Stimulated activated CD8-positive, alpha-beta memory T cell treated with anti-CD3 and anti-CD28 coated beads, Interleukin-7, amount 100 ng/mL, for 24 hours (primary cell): ENCODE measurements at regions not wholly inside any gene's neighbourhood (a gene's known extent, or its start where the extent isn't known, plus 50 kb on each side); places are given as distances from the start of the nearest gene placed in this dataset.

Experiments used
- DNase-seq: peaks from one replicate; pipeline ENCODE4 v3.0.0-alpha.2; 2020; ENCODE audit warnings: low read depth

DNA sequence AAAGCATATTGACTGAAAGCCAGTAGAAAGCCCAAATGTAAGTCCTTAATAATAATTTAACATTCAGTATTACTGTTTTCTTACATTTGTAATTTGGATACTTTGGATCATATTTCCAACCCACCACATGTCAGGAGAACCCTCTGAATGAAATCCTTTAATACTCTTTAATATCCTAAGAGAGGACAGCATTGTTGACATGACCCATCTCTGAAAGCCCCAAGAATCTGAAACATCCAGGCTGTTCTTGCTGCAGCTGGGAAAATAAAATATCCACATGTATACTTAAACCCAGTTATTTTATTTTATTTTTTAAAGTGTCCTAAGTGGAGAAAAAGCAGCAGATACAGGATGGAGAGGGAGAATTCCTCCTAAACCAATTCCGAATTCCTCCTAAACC is 130.8 kb upstream of the RIPOR2 start:
- no peak for DNase-seq

DNA sequence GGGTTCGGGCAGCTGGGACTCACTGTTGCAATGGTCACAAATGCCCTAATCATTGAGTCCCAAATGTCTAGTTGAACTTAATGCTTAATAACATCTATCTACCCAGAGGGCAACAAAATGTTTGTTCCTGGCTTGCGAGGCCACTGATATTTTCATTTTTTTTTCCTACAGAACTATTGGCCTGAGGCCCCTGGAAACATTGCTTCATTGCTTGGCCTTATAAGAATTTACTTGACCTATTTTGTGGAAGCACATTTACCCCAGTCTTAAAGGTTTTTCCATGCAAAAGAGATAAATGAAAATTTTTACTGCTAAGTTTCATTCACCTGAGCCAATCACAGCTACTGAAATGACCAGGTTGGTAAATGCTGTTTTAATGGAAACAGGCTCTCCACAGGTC is 133.1 kb upstream of the RIPOR2 start:
- no peak for DNase-seq

DNA sequence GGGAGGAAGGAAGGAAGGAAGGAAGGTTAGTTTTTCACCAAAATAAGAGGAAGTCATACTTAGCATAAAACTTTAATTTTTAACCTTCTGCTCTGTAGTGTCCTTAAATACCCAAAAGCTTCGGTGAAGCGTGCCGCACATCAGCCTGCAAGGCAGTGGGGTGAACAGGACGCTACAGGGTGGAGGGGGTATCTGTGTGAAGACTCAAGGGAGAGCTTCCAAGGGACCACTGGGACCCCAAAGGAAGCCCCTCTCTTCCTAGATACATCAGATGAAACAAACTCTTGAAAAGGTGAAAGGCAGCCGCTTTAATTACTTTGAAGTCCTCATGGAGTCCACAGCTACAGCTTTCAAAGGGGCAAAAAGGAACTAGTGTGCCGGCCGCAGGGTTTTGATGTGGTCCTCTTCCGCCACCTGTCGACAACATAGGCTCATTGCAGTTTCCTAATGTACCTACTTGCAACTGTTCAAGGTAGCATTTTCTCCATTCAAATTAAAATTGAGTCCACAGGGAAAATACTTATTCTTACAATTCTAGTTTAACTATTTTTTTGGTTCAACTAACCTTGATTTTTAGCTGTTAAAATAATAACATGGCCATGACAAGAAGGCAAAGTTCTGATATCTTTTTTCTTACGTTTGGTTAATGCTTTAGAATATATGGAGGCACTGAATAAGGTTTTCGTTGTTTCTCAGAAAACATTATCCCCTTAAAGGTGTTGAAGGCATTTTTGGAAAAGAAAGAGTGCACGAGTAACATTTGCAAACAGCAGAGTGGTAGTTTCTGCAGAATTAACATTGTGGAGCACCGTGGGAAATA is 135.0 kb upstream of the RIPOR2 start:
- peak; percentile 43 for DNase-seq

DNA sequence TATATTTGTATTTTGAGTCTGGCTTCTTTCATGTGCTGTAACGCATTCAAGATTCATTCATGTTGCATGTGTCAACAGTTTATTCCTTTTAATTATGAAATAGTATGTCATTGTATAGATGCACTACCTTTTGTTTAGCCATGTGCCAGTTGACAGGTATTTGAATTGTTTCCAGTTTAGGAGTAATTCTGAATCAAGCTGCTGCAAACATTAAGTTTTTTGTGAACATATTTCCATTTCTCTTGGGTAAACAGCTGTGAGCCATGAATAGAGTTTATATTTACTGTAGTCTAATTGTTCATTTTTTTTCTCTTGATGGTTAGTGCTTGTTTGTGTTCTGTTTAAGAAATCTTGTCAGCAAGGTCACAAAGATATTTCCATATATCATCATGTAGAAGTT is 142.4 kb upstream of the RIPOR2 start:
- no peak for DNase-seq

DNA sequence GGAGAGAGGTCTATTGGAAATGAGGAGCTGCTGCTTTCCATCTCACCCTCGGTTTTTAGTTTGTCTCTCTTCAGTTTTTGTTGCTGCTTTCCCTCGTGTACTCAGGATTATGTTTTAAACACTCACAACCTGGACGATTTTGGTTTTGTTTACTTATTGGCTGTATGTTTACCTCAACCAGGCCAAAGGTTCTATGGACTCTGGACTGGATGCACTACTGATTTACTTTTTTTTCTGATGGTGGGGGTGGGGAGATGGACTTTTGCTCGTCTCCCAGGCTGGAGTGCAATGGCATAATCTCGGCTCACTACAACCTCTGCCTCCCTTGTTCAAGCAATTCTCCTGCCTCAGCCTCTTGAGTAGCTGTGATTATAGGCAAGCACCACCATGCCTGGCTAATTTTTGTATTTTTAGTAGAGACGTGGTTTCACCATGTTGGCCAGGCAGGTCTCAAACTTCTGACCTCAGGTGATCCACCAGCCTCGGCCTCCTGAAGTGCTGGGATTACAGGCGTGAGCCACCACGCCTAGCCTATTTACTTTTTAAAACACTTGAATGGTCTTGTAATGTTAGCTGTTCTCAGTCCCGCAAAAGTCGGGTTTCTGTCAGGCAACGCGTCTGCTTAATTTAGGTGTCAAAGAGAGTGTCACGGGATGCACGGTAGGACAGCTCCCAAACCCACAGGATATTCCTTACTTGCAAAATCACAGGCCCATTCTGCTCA is 148.2 kb upstream of the RIPOR2 start:
- no peak for DNase-seq

GRCh38 chr6:25084508-25084833 is 148.7 kb upstream of the RIPOR2 start:
- DNase-seq: no peak

- DNase-seq: no peak
These were observed 150.0 kb upstream of the RIPOR2 start for GRCh38 chr6:25085756-25086155.

GRCh38 chr6:25086500-25087091 is 150.8 kb upstream of the RIPOR2 start:
- DNase-seq: no peak

DNA sequence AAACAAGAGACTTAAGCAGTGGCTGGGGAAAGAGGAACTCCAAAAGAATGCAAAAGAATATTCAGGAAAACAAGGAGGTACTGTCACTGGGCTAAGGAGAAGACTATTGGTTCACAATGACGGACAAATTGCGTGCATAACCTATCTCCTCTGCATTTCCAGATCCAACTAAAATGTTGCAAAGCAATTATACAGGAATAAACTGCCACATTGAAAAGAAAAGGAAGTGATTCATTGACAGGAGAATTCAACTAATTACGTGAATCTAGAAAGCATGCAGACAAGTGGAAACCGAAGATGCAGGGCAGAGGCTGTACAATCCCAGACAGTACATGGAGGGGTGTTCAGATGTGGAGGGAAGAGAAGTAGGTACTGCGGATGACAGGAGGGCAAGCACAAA is 152.8 kb upstream of the RIPOR2 start:
- no peak for DNase-seq

DNA sequence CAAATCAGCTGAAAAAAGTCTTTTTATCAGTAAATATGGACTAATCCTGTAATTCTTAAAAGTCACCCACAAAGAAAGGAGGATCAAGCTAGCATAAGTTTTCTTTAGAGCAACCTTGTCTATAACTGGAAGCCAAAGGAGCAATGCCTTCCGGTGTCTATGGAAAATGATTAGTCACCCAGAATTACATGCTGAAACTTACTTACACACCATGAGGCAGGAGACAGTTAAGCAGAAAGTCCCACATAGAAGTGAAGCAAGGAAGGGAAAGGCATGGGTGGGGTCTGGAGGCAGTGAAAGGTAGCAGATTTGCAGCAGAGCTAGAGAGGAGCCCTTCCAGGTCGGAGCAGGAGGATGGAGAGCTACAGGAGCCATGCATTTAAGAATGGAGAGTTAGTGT is 153.7 kb upstream of the RIPOR2 start:
- DNase-seq: no peak

DNA sequence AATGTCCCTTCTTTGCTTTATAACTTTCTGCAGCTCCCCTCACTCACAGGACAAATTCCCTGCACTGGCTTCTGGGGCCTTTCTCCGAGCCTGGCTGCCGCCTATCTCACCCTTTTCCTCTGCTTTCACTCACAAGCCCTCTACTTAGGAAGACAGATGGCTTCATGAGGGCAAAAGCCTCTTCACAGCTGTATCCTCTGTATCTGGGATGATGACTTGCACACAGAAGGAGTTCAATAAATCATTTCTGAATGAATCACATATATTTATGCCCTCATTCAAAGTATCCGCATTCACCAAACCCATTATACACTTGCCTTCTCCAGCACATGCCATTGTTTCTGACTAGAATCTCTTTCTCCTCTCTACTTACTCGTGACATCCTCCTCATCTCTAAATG is 159.0 kb upstream of the RIPOR2 start:
- DNase-seq: no peak

DNA sequence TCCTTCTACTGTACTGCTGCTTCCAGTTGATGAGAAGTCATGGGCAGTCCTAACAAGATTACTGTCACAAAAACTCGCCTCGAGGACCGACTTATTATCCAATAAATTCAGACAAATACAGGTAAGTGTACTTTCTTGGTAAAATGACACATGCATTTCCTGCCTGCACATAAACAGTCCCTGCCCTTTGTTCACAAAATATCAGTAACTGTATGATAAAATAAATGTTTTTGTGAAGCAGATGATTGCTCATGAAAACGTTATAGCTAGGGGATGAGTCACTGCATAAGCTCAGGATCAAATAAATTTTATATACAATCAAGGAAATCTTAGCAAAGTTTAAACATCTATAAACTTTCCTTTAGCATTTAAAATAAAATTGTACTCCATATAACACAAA is 164.5 kb upstream of the RIPOR2 start:
- no peak for DNase-seq

DNA sequence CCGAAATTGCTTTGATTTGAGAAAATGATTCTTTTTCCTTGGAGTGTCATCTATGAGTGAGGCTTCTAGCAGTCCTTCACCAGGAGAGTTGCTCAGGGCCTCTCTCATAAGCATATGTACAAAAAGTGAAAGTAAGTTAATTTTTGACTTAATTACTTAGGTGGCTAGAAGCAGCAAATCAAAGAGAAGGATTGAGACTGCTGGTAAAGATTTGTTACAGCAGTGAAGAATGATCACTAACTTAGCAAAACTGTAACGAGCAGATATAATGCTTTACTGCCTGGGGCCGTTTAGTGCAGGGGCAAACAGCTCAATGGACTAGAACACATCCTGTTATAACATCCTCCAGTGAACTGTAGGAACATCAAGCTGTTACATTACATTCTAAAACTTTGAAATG is 167.8 kb upstream of the RIPOR2 start:
- DNase-seq: no peak

DNA sequence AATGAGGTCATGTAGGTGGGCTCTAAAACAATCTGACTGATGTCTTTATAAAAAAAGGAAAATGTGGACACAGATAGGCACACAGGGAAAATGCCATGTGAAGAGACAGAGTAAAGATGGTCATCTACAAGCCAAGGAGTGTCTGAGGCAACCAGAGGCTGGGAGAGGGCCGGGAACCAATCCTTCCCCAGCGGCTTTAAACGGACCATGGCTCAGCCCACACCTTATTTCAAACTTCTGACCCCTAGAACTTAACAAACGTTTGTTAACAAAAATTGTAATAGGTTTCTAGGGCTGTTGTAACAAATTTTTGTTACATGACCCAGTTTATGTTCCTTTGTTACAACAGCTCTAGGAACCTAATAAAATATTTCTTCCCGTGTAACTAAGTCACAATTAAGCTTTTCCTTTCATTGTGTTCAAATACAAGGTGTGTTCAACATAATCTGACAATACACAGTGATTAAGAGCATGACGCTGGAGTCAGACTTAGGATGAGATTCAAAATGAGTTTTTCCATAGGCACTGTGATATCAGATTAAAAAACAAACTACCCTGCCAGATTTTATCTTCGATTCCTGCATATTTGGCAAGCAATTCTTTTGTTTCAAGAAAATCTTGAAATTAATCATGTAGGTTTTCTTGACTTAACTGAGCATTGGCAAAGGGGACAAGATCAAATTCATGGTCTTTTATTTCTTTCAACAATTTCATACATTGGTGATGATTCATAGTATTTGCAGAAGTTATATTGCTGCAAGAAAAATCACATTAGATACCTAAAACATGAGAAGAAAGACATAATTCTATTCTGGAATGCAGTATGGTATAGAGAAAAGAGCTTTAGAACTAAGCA is 169.5 kb upstream of the RIPOR2 start:
- no peak for DNase-seq

GRCh38 chr6:25107218-25107617 is 171.5 kb upstream of the RIPOR2 start:
- no peak for DNase-seq

- no peak for DNase-seq
These were observed 167.4 kb upstream of the CARMIL1 start for GRCh38 chr6:25111782-25112181.

GRCh38 chr6:25112322-25112773 is 166.8 kb upstream of the CARMIL1 start:
- DNase-seq: no peak

GRCh38 chr6:25113436-25113835 is 165.7 kb upstream of the CARMIL1 start:
- DNase-seq: no peak

- DNase-seq: no peak
These were observed 161.1 kb upstream of the CARMIL1 start for GRCh38 chr6:25118038-25118437.

GRCh38 chr6:25121186-25121585 is 158.0 kb upstream of the CARMIL1 start:
- no peak for DNase-seq

DNA sequence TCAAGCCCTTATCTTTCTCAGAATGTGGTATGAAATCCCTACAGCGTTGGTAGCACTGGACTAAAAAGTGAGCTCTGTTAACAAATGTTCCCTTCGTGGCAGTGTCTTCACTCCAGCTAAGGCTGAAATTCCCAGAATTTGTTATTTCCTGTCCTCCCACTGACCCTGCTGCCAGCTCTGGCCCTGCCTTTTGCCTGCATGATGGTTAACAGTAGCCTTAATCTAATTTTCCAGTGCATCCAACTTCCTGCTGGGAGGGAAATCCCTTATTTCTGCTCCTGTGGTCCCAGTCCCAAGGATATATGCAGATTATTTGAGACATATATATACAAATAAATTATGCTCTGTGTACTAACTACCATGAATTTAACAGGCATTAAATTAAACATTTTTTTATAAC is 157.2 kb upstream of the CARMIL1 start:
- DNase-seq: no peak

DNA sequence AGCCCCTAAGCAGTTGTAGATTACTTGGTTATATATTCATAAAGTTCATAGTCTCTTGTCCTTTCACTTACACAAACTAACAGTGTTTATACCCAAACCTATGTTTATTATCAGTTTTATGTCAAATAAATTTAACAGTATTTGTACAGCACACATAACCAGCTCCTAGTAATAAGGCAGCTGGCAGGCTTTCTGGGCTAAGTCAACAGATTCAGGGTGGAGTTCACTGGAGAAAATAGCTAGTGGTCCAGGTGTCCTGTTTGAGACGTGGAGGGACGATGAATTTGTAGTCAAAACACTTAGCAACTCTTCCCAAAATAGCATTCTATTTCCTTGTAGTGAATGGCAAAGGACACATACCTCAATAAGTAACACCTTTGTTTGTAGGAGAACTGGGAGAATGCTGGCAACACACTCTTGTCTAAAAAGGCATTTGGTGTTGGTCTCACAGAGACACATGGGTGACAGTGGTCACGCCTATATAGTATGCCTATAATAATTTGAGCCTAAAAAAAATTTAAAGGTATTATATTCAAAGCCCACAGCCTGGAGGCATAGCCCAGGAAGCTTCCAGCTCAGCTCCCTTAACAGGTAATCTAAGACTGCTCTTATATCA is 156.4 kb upstream of the CARMIL1 start:
- no peak for DNase-seq
